ENCODE measurements at regions not wholly inside any gene's neighbourhood (a gene's known extent, or its start where the extent isn't known, plus 50 kb on each side); places are given as distances from the start of the nearest gene placed in this dataset.

GRCh38 chr1:194857413-194857812, 1671.0 kb upstream of the B3GALT2 start:
- ATAC-seq (no peak), FAIRE-seq (no peak), DNase-seq (ENCODE audit: low read depth in 1 of 2, low spot score in 1 of 2) (no peak)
- H3K9me3 ChIP-seq, result no peaks in the 10 kb centered on the region
- POLR2A ChIA-PET, result no interaction called here
- no peak overlapping the region for H3K4me2 ChIP-seq
- H3K4me3 ChIP-seq, result no peak overlapping the region
- H3K4me1 ChIP-seq, result no peaks in the 10 kb centered on the region
- TF ChIP-seq REST (IDR thresholded peaks at IDR 0.05), result no peak
- no peak for TF ChIP-seq CEBPB (IDR thresholded peaks at IDR 0.05)
- no peak for TF ChIP-seq HOXB13 (CRISPR knock-in tag; IDR thresholded peaks at IDR 0.05; ENCODE audit: low read depth)
- no peak for TF ChIP-seq ELK1 (IDR thresholded peaks at IDR 0.05; ENCODE audit: low read depth, low read length)
- no peak for TF ChIP-seq JUN (IDR thresholded peaks at IDR 0.05)
- TF ChIP-seq TFCP2L1 (CRISPR knock-in tag; IDR thresholded peaks at IDR 0.05), result no peak
- no peak for TF ChIP-seq GATA3 (IDR thresholded peaks at IDR 0.05; ENCODE audit: borderline replicate concordance)
- no peak for TF ChIP-seq MAZ (IDR thresholded peaks at IDR 0.05; ENCODE audit: borderline replicate concordance, low read depth, low read length)
- no peak for TF ChIP-seq NPAS2 (CRISPR knock-in tag; IDR thresholded peaks at IDR 0.05; ENCODE audit: borderline replicate concordance)
- no peak for TF ChIP-seq EHF (CRISPR knock-in tag; IDR thresholded peaks at IDR 0.05)
- no peak for TF ChIP-seq ZSCAN20 (CRISPR knock-in tag; IDR thresholded peaks at IDR 0.05)
- 45% methylated on average over 2 of the region's 2 CpGs for WGBS (ENCODE audit: missing lambda C conversion rate)
- no peak overlapping the region for H3K27ac ChIP-seq
- CTCF ChIA-PET, result no interaction called here

GRCh38 chr1:194848846-194849245, 1662.4 kb upstream of the B3GALT2 start:
- DNase-seq (ENCODE audit: low read depth in 1 of 2, low spot score in 1 of 2) (no peak), FAIRE-seq (no peak), ATAC-seq (no peak)
- ChIA-PET POLR2A (no interaction called here), CTCF (interaction anchor here (0.6 kb wide), 1 partner anchor 186 kb away, joined by 3 read pairs; no protein-coding TSS in a partner anchor)
- Histone ChIP-seq H3K4me1 (no peaks in the 10 kb centered on the region), H3K4me2 (no peak overlapping the region), H3K4me3 (no peak overlapping the region), H3K27ac (no peak overlapping the region), H3K9me3 (no peaks in the 10 kb centered on the region)
- no peak for TF ChIP-seq EHF (CRISPR knock-in tag; IDR thresholded peaks at IDR 0.05)

GRCh38 chr1:194846488-194846887, 1660.1 kb upstream of the B3GALT2 start:
- CTCF ChIA-PET, result no interaction called here
- FAIRE-seq (no peak), DNase-seq (ENCODE audit: low read depth in 1 of 2, low spot score in 1 of 2) (no peak), ATAC-seq (no peak)
- no peaks in the 10 kb centered on the region for H3K4me1 ChIP-seq
- H3K9me3 ChIP-seq, result no peaks in the 10 kb centered on the region
- POLR2A ChIA-PET, result no interaction called here
- WGBS (ENCODE audit: missing lambda C conversion rate), result 86% methylated on average over 1 of the region's 1 CpG
- no peak overlapping the region for H3K4me2 ChIP-seq
- no peak overlapping the region for H3K4me3 ChIP-seq
- no peak for TF ChIP-seq RARB (CRISPR knock-in tag; IDR thresholded peaks at IDR 0.05)
- no peak for TF ChIP-seq E2F6 (IDR thresholded peaks at IDR 0.05; ENCODE audit: borderline replicate concordance, low read depth)
- TF ChIP-seq ZFP36 (IDR thresholded peaks at IDR 0.05; ENCODE audit: borderline replicate concordance, partially characterized antibody), result no peak
- no peak for TF ChIP-seq MAX (IDR thresholded peaks at IDR 0.05)
- no peak for TF ChIP-seq ELK1 (IDR thresholded peaks at IDR 0.05; ENCODE audit: low read depth, low read length)
- no peak for TF ChIP-seq NPAS2 (CRISPR knock-in tag; IDR thresholded peaks at IDR 0.05; ENCODE audit: borderline replicate concordance)
- no peak for TF ChIP-seq MAFK (IDR thresholded peaks at IDR 0.05; ENCODE audit: partially characterized antibody)
- no peak for TF ChIP-seq JUN (IDR thresholded peaks at IDR 0.05)
- TF ChIP-seq RFX5 (IDR thresholded peaks at IDR 0.05), result no peak
- no peak overlapping the region for H3K27ac ChIP-seq

Data from A549 (cell line).